ENCODE measurements at regions not wholly inside any gene's neighbourhood (a gene's known extent, or its start where the extent isn't known, plus 50 kb on each side); places are given as distances from the start of the nearest gene placed in this dataset.
"Not testable (repeated sequence)": the region's sequence is repeated elsewhere in the genome, so short reads cannot be mapped to it uniquely, and the experiment has no call there.

GRCh38 chr2:216934151-216934550 is 74.3 kb upstream of the TNP1 start:
- no peak for DNase-seq (ENCODE audit: low spot score)

- DNase-seq (ENCODE audit: low spot score), result no peak
Observed at GRCh38 chr2:216932863-216933548, 73.1 kb upstream of the TNP1 start.

GRCh38 chr2:216932113-216932862 is 72.4 kb upstream of the TNP1 start:
- DNase-seq (ENCODE audit: low spot score), result no peak

- no peak for DNase-seq (ENCODE audit: low spot score)
Observed at GRCh38 chr2:216930716-216931115, 70.9 kb upstream of the TNP1 start.

- DNase-seq (ENCODE audit: low spot score), result not testable (repeated sequence)
Observed at GRCh38 chr2:216929338-216929737, 69.5 kb upstream of the TNP1 start.

GRCh38 chr2:216927163-216927562 is 67.3 kb upstream of the TNP1 start:
- no peak for DNase-seq (ENCODE audit: low spot score)

- no peak for DNase-seq (ENCODE audit: low spot score)
Observed at GRCh38 chr2:216925636-216926366, 65.9 kb upstream of the TNP1 start.

GRCh38 chr2:216925006-216925405 is 65.1 kb upstream of the TNP1 start:
- no peak for DNase-seq (ENCODE audit: low spot score)

GRCh38 chr2:216923706-216924105 is 63.8 kb upstream of the TNP1 start:
- DNase-seq (ENCODE audit: low spot score), result no peak

- DNase-seq (ENCODE audit: low spot score), result no peak
Observed at GRCh38 chr2:216922175-216922780, 62.4 kb upstream of the TNP1 start.

- no peak for DNase-seq (ENCODE audit: low spot score)
Observed at GRCh38 chr2:216920937-216921456, 61.1 kb upstream of the TNP1 start.

- DNase-seq (ENCODE audit: low spot score), result no peak
Observed at GRCh38 chr2:216920143-216920876, 60.4 kb upstream of the TNP1 start.

GRCh38 chr2:216918088-216918680 is 58.3 kb upstream of the TNP1 start:
- DNase-seq (ENCODE audit: low spot score), result no peak

- no peak for DNase-seq (ENCODE audit: low spot score)
Observed at GRCh38 chr2:216916956-216917650, 57.2 kb upstream of the TNP1 start.

- DNase-seq (ENCODE audit: low spot score), result no peak
Observed at GRCh38 chr2:216915557-216916150, 55.8 kb upstream of the TNP1 start.

GRCh38 chr2:216914491-216914890 is 54.6 kb upstream of the TNP1 start:
- no peak for DNase-seq (ENCODE audit: low spot score)

- no peak for DNase-seq (ENCODE audit: low spot score)
Observed at GRCh38 chr2:216911886-216912285, 52.0 kb upstream of the TNP1 start.

GRCh38 chr2:216911008-216911407 is 51.1 kb upstream of the TNP1 start:
- no peak for DNase-seq (ENCODE audit: low spot score)

- no peak for DNase-seq (ENCODE audit: low spot score)
Observed at GRCh38 chr2:216909541-216910210, 49.8 kb upstream of the TNP1 start.

Measured in iPS-NIHi11 (cell line).